GM20000 (cell line): ENCODE measurements at regions not wholly inside any gene's neighbourhood (a gene's known extent, or its start where the extent isn't known, plus 50 kb on each side); places are given as distances from the start of the nearest gene placed in this dataset.

Source experiments
- DNase-seq: peaks from one replicate; pipeline ENCODE4 v3.0.0; 2012; ENCODE audit warnings: low spot score
- TF ChIP-seq, protein P1 (sequence below): IDR thresholded peaks from 2 replicates; pipeline ENCODE4 v1.5.1; 2012; ENCODE audit warnings: mild to moderate bottlenecking, control low read depth; ENCODE audit errors: extremely low read depth, missing control alignments

DNA sequence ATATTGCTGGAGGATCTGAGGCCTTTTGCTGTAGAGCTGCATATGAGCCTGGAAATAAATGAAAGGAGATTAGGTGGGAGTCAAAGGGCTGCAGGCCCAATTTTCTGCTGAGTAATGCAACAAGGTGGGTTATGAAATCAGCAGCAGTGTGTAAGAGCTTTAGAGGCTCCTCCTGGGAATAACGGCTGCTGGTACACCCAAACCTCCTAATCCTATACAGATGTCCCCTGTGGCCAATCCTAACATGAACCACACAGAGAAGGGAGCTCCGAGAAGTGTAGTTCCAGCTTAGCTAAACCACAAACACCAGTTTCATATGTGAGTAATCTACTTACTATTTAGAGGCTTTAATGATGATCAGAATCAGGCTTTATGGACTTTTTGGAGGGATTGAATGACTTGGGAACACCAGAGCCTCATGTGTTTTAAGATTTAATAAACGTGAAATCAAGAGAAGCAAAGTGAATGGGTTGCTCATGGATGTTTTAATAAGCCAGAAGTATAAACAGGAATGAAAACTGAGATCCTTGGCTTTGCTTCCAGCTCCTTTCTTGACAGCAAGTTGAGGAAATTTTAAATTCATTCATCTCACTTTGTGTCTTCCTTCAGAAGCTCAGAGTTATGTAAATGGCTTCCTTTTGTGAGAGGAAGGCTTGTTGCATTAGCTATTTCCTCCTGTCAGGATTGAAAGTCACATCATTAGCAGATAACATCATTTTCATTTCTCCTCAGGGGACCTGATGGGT is 437.5 kb downstream of the TMEM232 start:
- DNase-seq = no peak
- TF ChIP-seq, protein P1, sequence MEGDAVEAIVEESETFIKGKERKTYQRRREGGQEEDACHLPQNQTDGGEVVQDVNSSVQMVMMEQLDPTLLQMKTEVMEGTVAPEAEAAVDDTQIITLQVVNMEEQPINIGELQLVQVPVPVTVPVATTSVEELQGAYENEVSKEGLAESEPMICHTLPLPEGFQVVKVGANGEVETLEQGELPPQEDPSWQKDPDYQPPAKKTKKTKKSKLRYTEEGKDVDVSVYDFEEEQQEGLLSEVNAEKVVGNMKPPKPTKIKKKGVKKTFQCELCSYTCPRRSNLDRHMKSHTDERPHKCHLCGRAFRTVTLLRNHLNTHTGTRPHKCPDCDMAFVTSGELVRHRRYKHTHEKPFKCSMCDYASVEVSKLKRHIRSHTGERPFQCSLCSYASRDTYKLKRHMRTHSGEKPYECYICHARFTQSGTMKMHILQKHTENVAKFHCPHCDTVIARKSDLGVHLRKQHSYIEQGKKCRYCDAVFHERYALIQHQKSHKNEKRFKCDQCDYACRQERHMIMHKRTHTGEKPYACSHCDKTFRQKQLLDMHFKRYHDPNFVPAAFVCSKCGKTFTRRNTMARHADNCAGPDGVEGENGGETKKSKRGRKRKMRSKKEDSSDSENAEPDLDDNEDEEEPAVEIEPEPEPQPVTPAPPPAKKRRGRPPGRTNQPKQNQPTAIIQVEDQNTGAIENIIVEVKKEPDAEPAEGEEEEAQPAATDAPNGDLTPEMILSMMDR = no peak

DNA sequence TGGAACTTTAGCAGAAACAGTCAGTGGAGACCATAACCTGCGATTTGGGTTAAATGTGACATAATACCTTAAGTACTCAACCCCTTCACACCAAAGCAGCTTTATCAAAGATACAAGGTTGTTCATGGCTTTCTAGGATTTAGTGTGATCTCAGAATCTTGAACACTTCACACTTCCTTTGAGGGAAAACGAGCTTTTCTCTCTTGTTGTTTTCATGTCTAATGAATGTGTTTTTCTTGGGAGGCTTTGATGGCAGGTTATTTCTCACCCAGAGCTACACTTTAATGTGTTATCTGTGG is 437.0 kb downstream of the TMEM232 start:
- no peak for DNase-seq
- TF ChIP-seq, protein P1 = no peak

DNA sequence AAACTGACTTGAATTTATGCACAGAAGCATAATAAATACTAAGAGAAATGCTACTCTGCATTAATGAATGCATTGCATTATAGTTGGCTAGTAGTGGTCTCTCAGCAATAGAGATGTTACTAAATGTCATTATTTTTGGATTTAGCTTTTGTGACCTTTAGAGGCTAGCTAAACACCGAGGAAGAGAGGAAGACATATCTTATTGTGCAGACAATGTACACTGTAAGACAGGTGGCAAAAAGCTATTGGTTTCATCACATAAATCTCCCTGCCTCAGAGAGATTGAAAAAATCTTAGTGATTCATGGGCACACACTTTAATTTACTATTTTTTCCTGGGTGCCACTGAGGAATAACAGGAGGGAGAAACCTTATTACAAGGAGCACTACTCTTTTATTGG is 435.9 kb downstream of the TMEM232 start:
- TF ChIP-seq, protein P1 = no peak
- DNase-seq = no peak

DNA sequence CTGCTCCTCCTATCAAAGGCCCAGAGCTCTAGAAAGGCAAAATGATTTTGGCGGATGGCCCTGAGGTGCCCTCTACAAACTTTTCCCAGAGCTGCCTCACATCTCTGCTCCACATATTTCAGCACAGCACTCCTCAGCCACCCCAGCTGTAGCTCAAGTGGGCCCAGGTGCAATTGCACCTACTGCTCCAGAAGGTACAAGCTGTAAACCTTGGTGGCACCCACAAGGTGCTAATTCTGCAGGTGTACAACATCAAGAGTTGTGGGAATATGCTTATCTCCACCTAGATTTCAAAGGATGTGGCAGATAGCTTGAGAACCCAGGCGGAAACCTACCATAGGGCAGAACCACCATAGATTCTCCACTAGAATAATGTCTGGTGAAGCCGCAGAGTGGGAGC is 432.2 kb downstream of the TMEM232 start:
- DNase-seq = no peak
- TF ChIP-seq, protein P1 = no peak

DNA sequence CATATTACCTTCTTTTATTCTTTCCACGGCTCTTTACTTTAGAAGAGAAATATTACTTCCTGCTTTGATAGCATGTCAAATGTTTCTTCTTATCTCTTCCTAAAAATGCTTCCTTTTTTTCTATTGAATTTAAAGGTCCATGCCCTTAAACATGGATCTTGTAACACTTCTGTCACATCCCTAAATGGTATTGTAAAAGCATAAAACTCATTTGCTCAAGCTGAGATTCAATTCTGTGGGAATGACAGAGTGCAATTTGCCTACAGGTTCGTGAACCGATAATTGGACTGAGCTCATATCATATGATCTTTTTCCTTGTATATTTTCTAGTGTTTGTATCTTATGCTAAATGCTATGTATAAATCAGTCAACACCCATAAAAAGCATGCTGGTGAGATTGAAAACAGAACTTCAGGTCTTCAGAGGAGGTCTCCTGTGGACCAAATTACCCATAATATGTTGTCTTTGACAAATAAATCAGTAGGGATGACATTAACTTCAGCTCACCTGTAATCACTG is 429.3 kb downstream of the TMEM232 start:
- no peak for DNase-seq
- TF ChIP-seq, protein P1 = no peak

DNA sequence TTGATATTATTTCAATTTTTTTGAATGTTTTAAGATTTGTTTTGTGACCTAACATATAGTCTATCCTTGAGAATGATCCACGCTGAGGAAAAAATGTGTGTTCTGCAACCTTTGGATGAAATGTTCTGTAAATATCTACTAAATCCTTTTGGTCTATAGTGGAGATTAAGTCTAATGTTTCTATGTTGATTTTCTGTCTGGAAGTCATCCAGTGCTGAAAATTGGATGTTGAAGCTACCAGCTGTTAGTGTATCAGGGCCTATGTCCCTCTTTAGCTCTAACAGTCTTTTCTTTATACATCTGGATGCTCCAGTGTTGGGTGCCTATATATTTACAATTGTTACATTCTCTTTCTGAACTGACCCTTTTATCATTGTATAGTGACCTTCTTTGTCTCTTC is 422.3 kb downstream of the TMEM232 start:
- no peak for DNase-seq

DNA sequence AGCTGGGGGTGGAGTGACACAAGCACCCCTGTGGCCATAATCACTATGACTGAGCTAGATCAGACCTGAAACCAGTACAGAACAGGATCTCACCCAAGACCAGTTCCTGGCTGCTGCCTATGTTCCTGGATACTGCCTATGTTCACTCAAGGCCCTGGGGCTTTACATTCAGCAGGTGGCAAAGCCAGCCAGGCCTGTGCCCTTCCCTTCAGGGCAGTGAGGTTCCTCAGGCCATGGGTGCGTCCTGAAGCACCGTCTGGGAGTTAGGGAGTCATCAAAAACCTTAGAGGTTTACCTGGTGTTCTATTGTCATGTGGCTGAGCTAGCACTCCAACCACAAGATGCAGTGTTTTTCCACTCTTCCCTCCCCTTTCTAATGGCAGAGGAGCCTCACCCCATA is 419.8 kb downstream of the TMEM232 start:
- TF ChIP-seq, protein P1 = no peak
- DNase-seq = no peak

More for the DNA sequence above, 422.3 kb downstream of the TMEM232 start:
- TF ChIP-seq, protein P1 = no peak
